8988T (cell line): ENCODE measurements at regions not wholly inside any gene's neighbourhood (a gene's known extent, or its start where the extent isn't known, plus 50 kb on each side); places are given as distances from the start of the nearest gene placed in this dataset.

Experiments
- DNase-seq: peaks from one replicate; pipeline ENCODE4 v3.0.0; 2011

DNA sequence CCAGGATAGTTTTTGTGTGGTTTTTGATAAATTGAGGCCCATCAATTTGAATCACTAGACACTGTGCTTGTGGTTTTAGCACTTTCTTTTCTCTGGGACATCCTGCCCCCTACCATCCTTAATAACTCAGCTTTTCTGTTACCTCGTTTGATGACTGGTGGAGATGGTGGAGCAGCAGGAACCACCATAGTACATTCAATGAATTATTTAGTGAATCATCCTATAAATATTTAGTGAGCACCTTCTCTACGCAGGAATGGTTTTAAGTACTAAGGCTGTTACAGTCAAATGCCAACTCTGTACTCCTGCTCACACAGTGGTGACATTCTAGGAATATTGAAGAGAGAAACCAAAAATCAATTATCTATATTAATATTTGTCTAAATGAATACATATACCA lies 585.2 kb downstream of the HAO1 start:
- DNase-seq: no peak

- no peak for DNase-seq
These were observed 581.6 kb downstream of the HAO1 start for GRCh38 chr20:7358670-7359069.

- no peak for DNase-seq
These were observed 580.5 kb downstream of the HAO1 start for GRCh38 chr20:7359739-7360138.

GRCh38 chr20:7361321-7361720 lies 578.9 kb downstream of the HAO1 start:
- DNase-seq: no peak

DNA sequence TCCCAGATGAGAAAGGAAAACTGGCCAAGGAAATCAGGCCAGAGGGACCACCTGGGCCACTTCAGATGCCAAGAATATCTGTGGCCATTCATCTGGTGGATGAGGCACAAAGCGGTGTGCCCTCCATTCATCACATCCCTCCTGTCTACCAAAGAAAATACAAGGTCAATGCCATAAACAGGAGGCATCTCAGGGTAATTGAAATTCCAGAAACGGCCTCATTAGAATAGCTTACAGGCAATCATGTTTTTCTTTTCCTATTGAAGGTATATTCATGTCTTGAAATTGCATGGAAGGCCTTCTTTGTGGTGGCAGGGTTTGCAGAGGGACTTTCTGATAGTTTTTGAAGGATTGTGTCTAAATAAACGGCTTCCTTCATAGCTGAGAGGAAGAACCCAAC lies 578.3 kb downstream of the HAO1 start:
- no peak for DNase-seq

DNA sequence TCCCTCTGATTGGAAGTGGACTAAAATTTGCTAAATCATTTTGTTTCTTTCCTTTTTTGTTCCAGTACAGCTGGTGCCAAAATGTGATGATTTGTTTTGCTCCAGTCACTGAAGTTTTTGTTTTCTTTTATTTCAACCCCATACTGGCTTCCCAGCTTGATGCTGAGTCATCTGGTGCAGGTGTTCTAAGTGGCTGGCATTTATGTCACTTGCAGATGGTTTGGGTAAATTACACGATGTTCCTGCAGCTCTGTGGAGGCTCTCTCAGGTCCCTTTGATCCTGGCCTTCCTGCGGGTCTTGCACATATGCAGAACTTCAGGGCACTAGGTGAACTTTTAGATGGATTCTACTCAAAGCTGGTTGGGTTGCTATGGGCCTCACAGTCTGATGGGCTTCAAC lies 577.7 kb downstream of the HAO1 start:
- no peak for DNase-seq

DNA sequence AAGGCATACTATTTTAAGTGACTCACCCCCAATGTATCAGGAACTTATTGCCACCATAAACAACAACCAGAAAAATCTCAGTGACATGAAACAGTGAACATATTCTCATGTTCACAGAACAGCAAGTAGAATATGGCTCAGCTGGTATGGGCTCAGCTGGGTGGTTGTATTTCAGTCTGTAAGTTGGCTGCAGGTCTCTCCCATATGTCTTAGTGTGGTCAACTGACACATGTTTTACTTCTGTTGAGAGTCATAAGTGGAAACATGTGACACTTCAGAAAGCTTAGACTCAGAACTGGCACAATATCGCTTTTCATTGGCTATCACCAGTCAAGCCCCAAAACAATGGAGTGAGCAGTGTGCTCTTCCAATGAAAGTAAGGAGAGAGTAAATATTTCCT lies 574.1 kb downstream of the HAO1 start:
- DNase-seq: no peak

DNA sequence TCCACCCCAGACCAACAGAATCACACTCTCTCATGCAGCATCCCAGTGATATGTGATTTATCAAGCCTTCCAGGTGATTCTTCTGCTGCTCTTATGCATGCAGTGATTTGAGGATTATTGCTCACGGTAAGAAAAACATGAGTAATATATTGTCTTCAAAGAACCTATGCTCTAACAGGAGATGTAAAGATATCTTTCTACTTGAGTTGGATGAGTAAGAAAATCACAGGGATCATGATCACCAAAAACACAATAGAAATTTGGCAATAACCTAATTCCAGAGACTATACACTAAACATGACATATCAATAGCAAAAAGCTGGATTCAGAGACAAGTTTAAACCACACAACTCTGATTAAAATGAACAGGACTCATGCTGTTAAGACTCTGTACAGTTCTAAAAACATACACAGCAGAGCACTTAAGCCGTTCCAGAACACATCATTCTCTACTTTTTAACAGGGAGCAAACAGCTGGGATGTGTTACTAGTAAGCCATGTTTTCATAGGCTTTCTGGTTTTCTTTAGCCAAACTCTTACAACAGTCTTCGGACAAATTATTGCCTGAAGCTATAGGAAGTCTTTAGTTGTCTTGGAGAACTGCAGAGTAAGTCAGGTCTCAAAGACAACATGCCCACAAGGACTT lies 568.6 kb downstream of the HAO1 start:
- no peak for DNase-seq

DNA sequence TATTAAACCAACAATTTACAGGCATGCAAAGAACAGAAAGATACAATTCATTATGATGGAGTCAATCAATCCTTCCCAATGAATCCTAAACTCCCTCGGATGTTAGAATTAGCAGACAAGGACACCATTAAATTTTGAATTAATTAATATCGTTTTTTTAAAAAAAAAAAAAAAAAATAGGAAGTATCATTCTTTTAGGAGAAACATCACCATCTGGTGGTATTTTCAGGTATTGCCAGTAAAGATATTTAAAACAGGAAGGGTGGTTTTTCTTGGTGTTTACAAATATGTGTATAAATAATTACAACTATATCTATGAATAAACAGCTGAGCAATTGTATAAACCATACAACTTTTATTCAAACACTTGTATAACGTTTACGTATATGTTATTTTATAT lies 564.4 kb downstream of the HAO1 start:
- DNase-seq: no peak

DNA sequence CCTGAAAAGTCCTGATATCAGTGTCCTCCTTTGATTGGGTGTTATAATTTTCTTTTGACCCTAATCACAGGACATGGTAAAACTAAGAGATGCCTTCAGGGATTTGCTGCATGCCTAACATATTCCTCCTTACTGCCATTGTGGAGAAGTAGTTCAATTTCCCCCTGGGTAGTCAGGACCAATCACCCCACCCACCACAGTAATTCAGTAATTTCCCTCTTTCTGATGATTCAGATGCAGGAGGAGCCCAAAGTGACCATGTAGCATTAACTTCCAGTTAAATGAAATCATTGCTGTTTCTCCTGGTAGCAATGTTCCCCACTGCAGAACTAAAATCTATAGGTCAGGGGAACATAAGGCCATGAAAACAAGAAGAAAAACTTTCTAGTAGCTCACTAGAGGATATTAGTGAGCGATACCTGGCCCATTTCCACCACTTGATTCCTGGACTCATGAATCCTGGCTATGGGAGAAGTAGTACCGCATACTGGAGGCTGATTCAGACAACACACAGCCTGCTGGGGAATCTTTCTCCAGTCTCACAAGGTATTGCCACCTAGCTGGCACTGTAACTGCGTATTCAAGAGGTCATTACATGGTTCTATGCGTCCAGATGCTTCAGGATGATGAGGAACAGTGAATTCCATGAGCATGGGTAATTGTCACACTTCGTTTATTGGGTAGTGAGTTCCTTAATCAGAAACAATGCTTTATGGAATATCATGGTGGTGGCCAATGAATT lies 561.2 kb downstream of the HAO1 start:
- DNase-seq: no peak

- no peak for DNase-seq
These were observed 560.5 kb downstream of the HAO1 start for GRCh38 chr20:7379621-7380220.

DNA sequence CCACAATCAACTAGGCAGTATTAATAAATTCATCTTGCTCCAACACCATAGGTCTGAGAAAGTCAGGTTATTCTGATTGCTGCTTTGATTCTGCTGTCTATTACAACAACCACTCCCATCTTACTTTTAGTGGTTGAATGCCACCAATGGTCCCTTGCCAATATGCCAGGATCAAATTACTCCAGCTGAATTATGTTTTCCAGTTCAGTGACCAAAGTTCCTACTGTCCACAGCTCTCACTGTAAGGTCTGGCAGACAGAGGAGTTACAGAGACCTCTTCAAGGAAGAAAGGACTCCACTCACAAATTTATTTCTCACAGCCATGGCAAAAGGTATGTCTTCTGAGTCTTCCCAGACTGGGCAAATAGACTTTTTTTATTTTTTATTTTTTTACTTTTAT lies 557.0 kb downstream of the HAO1 start:
- no peak for DNase-seq

- no peak for DNase-seq
These were observed 552.5 kb downstream of the HAO1 start for GRCh38 chr20:7387638-7388193.

GRCh38 chr20:7389216-7389615 lies 551.0 kb downstream of the HAO1 start:
- no peak for DNase-seq

DNA sequence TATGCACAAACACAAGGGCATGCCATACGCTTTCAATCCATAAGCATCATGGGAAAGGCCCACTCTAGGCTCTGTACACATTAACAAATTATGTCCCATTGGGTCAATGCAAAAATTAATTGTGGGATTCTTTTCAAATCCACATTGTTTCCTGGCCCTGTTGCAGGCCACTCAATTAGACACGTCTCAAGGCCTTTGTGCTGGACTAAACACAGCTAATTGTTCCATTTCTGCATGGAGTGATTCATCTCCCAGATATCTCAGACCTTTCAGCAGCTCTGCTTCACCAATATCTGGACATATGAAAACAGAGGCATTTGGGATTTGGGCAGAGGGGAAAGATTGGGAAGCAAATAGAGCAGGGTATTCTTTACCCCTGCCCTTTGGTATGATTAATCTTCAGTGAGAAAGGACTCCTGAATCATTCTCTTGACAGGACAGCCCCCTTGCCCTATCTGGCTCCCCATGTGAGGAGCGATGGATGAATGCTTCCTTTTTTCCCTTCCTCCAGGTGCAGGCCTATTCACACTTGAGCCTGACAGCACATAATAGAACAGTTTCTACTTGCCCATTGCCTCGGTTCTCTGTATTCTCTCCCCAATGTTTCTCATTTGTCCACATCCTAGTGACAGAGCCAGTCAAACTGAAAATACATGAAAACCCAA lies 547.6 kb downstream of the HAO1 start:
- DNase-seq: no peak

DNA sequence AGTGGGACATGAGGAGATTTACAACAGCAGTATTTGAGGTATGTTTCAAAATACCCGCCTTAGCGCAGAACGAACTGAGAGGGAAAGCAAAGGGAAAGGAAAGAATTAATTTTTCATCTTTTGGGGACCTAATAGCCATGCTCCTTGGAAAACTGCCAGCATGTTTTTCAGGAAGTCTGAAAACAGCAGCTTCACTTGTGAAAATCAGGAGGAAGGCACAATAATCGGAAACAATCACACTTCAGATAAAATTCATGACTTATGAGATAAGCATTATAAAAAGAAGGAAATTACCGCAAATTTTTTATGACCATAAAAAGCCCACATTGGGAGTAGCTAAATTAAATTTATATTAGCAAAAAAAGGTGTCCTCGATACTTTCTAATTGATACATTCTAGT lies 541.1 kb downstream of the HAO1 start:
- DNase-seq: no peak

DNA sequence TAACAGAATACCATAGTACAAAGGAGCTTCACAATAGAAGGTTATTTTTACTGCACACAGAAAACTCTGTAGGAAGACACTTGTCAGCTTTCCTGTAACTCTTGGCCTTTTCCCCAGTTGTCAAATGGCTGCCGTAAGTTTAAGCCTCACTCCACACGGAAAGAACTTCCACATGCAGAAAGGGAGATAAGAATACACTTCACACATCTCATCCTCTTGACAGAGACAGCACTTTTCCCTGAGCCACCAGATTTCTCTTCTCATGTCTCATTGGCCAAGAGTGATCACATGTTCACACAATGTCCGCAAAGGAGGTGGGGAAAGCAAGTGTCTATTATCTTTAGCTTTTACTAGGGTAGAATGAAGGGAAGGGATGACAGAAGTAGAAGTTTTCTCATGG lies 540.7 kb downstream of the HAO1 start:
- DNase-seq: no peak

DNA sequence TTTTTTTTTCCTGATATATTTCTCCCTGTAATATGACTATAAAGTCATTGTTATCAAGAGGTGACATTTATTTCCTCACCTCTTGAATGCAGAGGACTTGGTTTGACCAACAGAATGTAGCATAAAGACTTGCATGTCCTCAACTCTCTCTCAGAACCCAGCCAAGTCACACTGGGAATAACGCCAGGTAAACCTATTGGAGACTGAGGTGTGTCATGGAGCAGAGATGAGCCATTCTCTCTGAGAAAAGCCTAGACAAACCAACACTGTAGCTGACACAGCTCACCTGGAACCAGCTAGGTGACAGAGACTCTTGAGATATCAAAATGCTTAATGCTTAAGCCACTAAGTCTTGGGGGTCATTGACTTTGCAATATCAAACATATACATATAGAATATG lies 533.6 kb downstream of the HAO1 start:
- DNase-seq: no peak

- no peak for DNase-seq
These were observed 530.1 kb downstream of the HAO1 start for GRCh38 chr20:7410150-7410549.

DNA sequence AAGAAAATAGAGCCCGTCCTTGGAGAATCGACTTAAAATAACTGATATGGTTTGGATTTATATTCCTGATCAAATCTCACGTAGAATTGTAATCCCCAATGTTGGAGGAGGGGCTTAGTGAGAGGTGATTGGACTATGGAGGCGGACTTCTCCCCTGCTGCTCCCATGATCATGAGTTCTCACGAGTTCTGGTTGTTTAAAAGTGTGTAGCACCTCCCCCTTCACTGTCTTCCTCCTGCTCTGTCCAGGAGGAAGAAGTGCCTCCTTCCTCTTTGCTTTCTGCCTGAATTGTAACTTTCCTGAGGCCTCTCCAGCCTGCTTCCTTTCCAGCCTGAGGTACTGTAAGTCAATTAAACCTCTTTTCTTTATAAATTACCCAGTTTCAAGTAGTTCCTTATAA lies 529.2 kb downstream of the HAO1 start:
- DNase-seq: no peak

DNA sequence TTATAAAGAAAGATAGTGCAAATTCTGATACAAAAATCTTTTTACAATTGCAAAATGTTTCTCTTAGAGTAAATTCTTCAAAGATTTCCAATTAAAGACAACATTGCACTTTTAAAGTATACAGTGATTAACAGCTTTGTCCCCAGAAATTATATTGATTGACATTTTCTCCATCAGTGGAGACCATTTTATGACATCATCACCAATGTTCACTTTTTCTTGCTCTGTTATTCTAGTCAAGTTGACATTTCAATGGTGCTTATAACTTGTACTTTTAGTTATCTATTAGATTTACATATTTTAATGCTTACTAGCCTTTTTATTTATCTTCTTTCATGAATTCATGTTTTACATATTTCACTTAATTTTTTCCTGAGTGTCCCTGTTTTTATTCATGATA lies 524.8 kb downstream of the HAO1 start:
- no peak for DNase-seq

DNA sequence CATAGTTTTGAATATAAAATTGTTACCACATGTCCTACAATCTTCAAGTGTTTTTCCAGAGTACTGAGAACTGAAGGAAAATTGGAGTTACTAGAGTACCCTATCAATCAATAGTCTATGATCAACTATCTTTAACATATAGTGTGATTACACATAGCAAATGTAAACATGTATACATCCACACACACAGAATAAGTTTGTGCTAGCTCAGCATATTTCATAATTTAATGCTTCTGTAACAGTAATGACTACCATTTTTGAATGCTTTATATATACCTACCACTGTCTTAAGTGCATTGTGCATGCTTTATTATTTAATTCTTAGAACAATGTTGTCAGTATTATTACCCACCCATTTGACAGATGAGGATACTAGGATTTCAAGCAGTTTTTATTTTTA lies 523.9 kb downstream of the HAO1 start:
- no peak for DNase-seq

GRCh38 chr20:7420345-7420744 lies 519.9 kb downstream of the HAO1 start:
- no peak for DNase-seq
